ENCODE measurements at regions not wholly inside any gene's neighbourhood (a gene's known extent, or its start where the extent isn't known, plus 50 kb on each side); places are given as distances from the start of the nearest gene placed in this dataset.

DNA sequence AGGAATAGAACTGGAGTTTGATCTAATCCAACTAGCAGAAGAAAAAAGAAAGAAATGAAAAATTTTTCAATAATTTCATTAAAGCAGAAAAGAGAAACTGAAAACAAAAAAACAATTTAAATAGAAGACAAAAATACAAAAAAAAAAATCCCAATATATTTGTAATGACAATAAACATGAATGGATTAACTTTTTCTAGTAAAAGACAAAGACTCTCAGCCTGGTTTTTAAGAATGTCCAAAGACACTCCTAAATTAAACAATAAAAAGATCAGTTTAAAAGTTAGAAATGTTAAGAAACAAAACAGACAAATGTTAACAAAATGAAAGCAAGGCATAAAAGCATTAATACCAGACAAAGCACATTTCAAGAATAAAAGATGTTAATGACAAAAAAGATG lies 50.3 kb upstream of the ME3 start:
- Histone ChIP-seq H3K27ac (no peak overlapping the region), H3K36me3 (no peaks in the 10 kb centered on the region), H3K4me1 (no peaks in the 10 kb centered on the region), H3K4me3 (no peak overlapping the region), H3K27me3 (no peaks in the 10 kb centered on the region), H3K9me3 (peaks cover 0 to 19% of the 10 kb centered on the region in 2 donors)
- intact Hi-C loops (cut with DNase I; ENCODE audit: low total_unique reads): no loop called here
- no peak for DNase-seq (ENCODE audit: low spot score in 2 of 2)
- TF ChIP-seq, protein P1, sequence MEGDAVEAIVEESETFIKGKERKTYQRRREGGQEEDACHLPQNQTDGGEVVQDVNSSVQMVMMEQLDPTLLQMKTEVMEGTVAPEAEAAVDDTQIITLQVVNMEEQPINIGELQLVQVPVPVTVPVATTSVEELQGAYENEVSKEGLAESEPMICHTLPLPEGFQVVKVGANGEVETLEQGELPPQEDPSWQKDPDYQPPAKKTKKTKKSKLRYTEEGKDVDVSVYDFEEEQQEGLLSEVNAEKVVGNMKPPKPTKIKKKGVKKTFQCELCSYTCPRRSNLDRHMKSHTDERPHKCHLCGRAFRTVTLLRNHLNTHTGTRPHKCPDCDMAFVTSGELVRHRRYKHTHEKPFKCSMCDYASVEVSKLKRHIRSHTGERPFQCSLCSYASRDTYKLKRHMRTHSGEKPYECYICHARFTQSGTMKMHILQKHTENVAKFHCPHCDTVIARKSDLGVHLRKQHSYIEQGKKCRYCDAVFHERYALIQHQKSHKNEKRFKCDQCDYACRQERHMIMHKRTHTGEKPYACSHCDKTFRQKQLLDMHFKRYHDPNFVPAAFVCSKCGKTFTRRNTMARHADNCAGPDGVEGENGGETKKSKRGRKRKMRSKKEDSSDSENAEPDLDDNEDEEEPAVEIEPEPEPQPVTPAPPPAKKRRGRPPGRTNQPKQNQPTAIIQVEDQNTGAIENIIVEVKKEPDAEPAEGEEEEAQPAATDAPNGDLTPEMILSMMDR (IDR thresholded peaks at IDR 0.05): no peak
- TF ChIP-seq POLR2A (IDR thresholded peaks at IDR 0.05) (no peak), POLR2AphosphoS5 (IDR thresholded peaks at IDR 0.05) (no peak)

All from breast epithelium (tissue), 4 donors.